ENCODE measurements at regions not wholly inside any gene's neighbourhood (a gene's known extent, or its start where the extent isn't known, plus 50 kb on each side); places are given as distances from the start of the nearest gene placed in this dataset.
"Not testable (repeated sequence)": the region's sequence is repeated elsewhere in the genome, so short reads cannot be mapped to it uniquely, and the experiment has no call there.

- no peaks in the 10 kb centered on the region for H3K9me3 Mint-ChIP-seq
- no peak for DNase-seq
- Histone ChIP-seq H3K36me3 (ENCODE audit: control insufficient read depth, insufficient read depth, low read length) (no peaks in the 10 kb centered on the region), H3K4me1 (ENCODE audit: control insufficient read depth, insufficient read depth, low read length) (no peaks in the 10 kb centered on the region), H3K4me3 (ENCODE audit: low read length) (no peak overlapping the region), H3K9me3 (ENCODE audit: control insufficient read depth, low read length) (no peaks in the 10 kb centered on the region), H3K27me3 (ENCODE audit: control insufficient read depth, insufficient read depth, low read length, poor library complexity, severe bottlenecking) (peaks cover 18% of the 10 kb centered on the region), H3K9ac (ENCODE audit: extremely low read depth, low read length, poor library complexity, severe bottlenecking) (no peak overlapping the region), H3K27ac (ENCODE audit: low read depth, low read length) (no peak overlapping the region)
- H3K4me1 Mint-ChIP-seq: no peaks in the 10 kb centered on the region
- peaks cover 18% of the 10 kb centered on the region for H3K27me3 Mint-ChIP-seq (ENCODE audit: insufficient read depth)
- H3K27ac Mint-ChIP-seq: no peak overlapping the region
- H3K36me3 Mint-ChIP-seq (ENCODE audit: low read depth): no peaks in the 10 kb centered on the region
- TF ChIP-seq CTCF (conservative IDR thresholded peaks at IDR 0.05): no peak
- H3K4me3 Mint-ChIP-seq: no peak overlapping the region
- WGBS, 2 experiments (ENCODE audit: insufficient coverage in 1 of 2, insufficient read length in 1 of 2): 89 to 94% methylated on average over 1 to 2 of the region's 2 CpGs
Observed at GRCh38 chr7:112946350-112946749, 140.3 kb downstream of the GPR85 start.

- H3K4me3 Mint-ChIP-seq: no peak overlapping the region
- WGBS, 2 experiments (ENCODE audit: insufficient coverage in 1 of 2, insufficient read length in 1 of 2): 84% methylated on average over 3 of the region's 3 CpGs; no CpG with 5 or more reads in 1 of the 2 experiments
- H3K36me3 Mint-ChIP-seq (ENCODE audit: low read depth): no peaks in the 10 kb centered on the region
Observed at GRCh38 chr7:112945046-112945445, 141.6 kb downstream of the GPR85 start.

GRCh38 chr7:112942981-112943380, 143.6 kb downstream of the GPR85 start:
- H3K36me3 ChIP-seq (ENCODE audit: control insufficient read depth, insufficient read depth, low read length): no peaks in the 10 kb centered on the region
- WGBS, 2 experiments (ENCODE audit: insufficient coverage in 1 of 2, insufficient read length in 1 of 2): 100% methylated on average over 1 of the region's 1 CpG
- no peaks in the 10 kb centered on the region for H3K9me3 ChIP-seq (ENCODE audit: control insufficient read depth, low read length)
- Mint-ChIP-seq H3K4me1 (peaks cover 7% of the 10 kb centered on the region), H3K36me3 (ENCODE audit: low read depth) (no peaks in the 10 kb centered on the region), H3K9me3 (no peaks in the 10 kb centered on the region), H3K27ac (no peak overlapping the region), H3K4me3 (no peak overlapping the region), H3K27me3 (ENCODE audit: insufficient read depth) (peaks cover 8% of the 10 kb centered on the region)
- H3K27ac ChIP-seq (ENCODE audit: low read depth, low read length): no peak overlapping the region
- no peak overlapping the region for H3K4me3 ChIP-seq (ENCODE audit: low read length)
- TF ChIP-seq CTCF (conservative IDR thresholded peaks at IDR 0.05): no peak
- peaks cover 9% of the 10 kb centered on the region for H3K4me1 ChIP-seq (ENCODE audit: control insufficient read depth, insufficient read depth, low read length)
- DNase-seq: no peak
- no peak overlapping the region for H3K9ac ChIP-seq (ENCODE audit: extremely low read depth, low read length, poor library complexity, severe bottlenecking)
- H3K27me3 ChIP-seq (ENCODE audit: control insufficient read depth, insufficient read depth, low read length, poor library complexity, severe bottlenecking): peaks cover 18% of the 10 kb centered on the region

More at GRCh38 chr7:112945046-112945445, 141.6 kb downstream of the GPR85 start:
- Histone ChIP-seq H3K36me3 (ENCODE audit: control insufficient read depth, insufficient read depth, low read length) (no peaks in the 10 kb centered on the region), H3K4me3 (ENCODE audit: low read length) (no peak overlapping the region), H3K27ac (ENCODE audit: low read depth, low read length) (no peak overlapping the region), H3K4me1 (ENCODE audit: control insufficient read depth, insufficient read depth, low read length) (peaks cover 3% of the 10 kb centered on the region), H3K9ac (ENCODE audit: extremely low read depth, low read length, poor library complexity, severe bottlenecking) (no peak overlapping the region), H3K27me3 (ENCODE audit: control insufficient read depth, insufficient read depth, low read length, poor library complexity, severe bottlenecking) (peaks cover 18% of the 10 kb centered on the region), H3K9me3 (ENCODE audit: control insufficient read depth, low read length) (no peaks in the 10 kb centered on the region)
- no peak overlapping the region for H3K27ac Mint-ChIP-seq
- H3K27me3 Mint-ChIP-seq (ENCODE audit: insufficient read depth): peaks cover 16% of the 10 kb centered on the region
- DNase-seq: no peak
- H3K4me1 Mint-ChIP-seq: no peaks in the 10 kb centered on the region
- H3K9me3 Mint-ChIP-seq: no peaks in the 10 kb centered on the region
- no peak for TF ChIP-seq CTCF (conservative IDR thresholded peaks at IDR 0.05)

- H3K27ac ChIP-seq (ENCODE audit: low read depth, low read length); H3K4me1 ChIP-seq (ENCODE audit: control insufficient read depth, insufficient read depth, low read length); H3K9me3 Mint-ChIP-seq; H3K27ac Mint-ChIP-seq; H3K4me3 Mint-ChIP-seq; H3K9me3 ChIP-seq (ENCODE audit: control insufficient read depth, low read length); H3K36me3 ChIP-seq (ENCODE audit: control insufficient read depth, insufficient read depth, low read length); DNase-seq; H3K9ac ChIP-seq (ENCODE audit: extremely low read depth, low read length, poor library complexity, severe bottlenecking); H3K4me1 Mint-ChIP-seq; H3K36me3 Mint-ChIP-seq (ENCODE audit: low read depth); H3K4me3 ChIP-seq (ENCODE audit: low read length); H3K27me3 Mint-ChIP-seq (ENCODE audit: insufficient read depth): not testable (repeated sequence)
- WGBS, 2 experiments (ENCODE audit: insufficient coverage in 1 of 2, insufficient read length in 1 of 2): 97% methylated on average over 5 of the region's 6 CpGs; no CpG with 5 or more reads in 1 of the 2 experiments
- H3K27me3 ChIP-seq (ENCODE audit: control insufficient read depth, insufficient read depth, low read length, poor library complexity, severe bottlenecking): peaks cover 18% of the 10 kb centered on the region
Observed at GRCh38 chr7:112942125-112942524, 144.5 kb downstream of the GPR85 start.
